22Rv1 (cell line): ENCODE measurements at regions not wholly inside any gene's neighbourhood (a gene's known extent, or its start where the extent isn't known, plus 50 kb on each side); places are given as distances from the start of the nearest gene placed in this dataset.

Experiments
- ZFX ChIP-seq: fragments of 450-650 bp; IDR thresholded peaks from 2 replicates; pipeline ENCODE4 v1.6.1; 2017; ENCODE audit warnings: antibody characterized with exemption, borderline replicate concordance
- TF ChIP-seq, protein P1 (sequence below): fragments of 450-650 bp; IDR thresholded peaks from 2 replicates; pipeline ENCODE4 v1.5.1; 2017; ENCODE audit warnings: mild to moderate bottlenecking

DNA sequence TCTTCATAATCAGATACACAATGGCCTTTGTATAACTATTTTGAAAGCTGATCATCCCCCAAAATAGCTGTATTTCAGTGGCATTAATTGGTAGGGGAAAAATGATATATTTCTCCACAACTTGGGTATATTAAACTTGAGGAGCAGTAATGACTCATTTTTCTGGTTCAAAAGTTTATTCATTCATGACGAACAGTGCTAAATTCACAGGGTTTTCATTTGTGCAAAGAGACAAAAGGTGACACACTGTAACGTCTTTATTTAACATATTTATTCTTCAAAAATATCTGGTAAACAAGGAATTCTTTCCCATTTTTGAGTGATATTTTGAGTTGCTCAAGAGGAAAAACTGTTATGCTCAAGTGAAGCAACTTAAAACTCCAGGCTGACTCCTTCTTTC lies 415.5 kb upstream of the SOX5 start:
- TF ChIP-seq, protein P1, sequence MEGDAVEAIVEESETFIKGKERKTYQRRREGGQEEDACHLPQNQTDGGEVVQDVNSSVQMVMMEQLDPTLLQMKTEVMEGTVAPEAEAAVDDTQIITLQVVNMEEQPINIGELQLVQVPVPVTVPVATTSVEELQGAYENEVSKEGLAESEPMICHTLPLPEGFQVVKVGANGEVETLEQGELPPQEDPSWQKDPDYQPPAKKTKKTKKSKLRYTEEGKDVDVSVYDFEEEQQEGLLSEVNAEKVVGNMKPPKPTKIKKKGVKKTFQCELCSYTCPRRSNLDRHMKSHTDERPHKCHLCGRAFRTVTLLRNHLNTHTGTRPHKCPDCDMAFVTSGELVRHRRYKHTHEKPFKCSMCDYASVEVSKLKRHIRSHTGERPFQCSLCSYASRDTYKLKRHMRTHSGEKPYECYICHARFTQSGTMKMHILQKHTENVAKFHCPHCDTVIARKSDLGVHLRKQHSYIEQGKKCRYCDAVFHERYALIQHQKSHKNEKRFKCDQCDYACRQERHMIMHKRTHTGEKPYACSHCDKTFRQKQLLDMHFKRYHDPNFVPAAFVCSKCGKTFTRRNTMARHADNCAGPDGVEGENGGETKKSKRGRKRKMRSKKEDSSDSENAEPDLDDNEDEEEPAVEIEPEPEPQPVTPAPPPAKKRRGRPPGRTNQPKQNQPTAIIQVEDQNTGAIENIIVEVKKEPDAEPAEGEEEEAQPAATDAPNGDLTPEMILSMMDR: no peak
- no peak for TF ChIP-seq ZFX
